Fibroblast of skin of scalp (primary cell): ENCODE measurements at regions not wholly inside any gene's neighbourhood (a gene's known extent, or its start where the extent isn't known, plus 50 kb on each side); places are given as distances from the start of the nearest gene placed in this dataset.

Source experiments
- DNase-seq: peaks from one replicate; pipeline ENCODE4 v3.0.0-alpha.2; 2013

DNA sequence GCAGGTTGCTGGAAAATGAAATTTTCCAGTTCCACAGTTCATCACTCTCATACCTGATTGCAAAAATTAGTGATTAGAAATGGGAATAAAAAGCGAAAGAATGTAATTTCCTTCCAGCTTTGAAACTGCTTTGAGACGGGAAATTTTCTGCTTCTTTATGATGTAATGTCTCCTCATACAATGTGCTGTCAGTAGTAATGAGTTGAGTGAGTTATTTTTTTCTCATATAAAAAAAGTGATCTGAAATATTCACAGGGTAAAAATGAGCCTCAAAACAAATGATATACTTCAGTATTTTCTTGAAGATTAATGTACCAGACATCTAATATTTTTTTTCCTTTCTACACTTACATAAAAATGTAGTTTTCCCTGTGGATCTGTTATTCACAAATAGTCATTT, 179.1 kb upstream of the FAT4 start:
- DNase-seq: no peak

DNA sequence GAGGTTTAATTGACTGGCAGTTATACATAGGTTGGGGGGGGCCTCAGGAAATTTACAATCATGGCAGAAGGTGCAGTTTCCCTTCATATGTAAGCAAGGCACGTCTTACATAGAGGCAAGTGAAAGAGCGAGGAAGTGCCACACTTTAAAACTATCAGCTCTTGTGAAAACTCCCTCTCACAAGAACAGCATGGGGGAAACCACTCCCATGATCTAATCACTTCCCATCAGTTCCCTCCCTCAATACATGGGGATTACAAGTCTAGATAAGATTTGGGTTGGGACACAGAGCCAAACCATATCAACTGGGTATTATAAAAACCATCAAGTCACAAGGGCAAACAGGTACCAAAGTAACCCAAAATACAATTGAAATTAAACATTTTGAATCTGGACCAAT, 182.0 kb upstream of the FAT4 start:
- DNase-seq: no peak

DNA sequence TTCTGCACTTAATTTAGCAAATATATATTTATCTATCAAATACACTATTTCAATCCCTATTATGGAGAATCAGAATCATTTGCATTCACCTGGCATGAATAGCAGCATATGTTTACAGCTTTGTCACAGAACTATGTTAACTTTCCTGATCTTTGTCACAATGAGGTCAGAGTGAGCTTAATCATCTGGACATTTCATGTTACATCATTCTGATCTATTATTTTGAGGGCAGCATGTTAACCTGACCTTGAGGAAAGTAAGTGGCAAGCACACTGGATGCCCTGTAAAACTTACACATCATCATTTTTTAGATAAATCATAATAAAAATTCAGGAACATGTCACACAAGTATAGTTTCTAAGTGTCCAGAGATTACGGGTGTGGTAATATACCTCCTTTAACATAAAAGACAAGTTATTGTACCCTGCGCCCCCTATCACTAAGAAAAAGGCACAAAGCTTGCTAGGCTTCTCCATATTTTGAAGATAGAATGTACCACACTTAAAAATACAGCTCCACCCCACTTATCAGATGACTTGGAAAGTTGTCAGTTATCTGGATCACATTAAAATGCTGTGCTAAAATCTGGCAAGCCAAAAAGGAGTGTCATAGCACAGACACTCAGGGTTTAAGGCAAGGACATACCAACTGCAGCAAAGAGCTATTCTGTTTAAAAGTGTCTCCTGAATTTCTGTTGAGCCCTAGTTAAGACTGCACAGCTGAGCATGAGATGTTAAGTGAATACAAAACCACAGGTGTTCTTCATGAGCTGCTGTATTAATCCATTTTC, 182.7 kb upstream of the FAT4 start:
- DNase-seq: peak; percentile 27

DNA sequence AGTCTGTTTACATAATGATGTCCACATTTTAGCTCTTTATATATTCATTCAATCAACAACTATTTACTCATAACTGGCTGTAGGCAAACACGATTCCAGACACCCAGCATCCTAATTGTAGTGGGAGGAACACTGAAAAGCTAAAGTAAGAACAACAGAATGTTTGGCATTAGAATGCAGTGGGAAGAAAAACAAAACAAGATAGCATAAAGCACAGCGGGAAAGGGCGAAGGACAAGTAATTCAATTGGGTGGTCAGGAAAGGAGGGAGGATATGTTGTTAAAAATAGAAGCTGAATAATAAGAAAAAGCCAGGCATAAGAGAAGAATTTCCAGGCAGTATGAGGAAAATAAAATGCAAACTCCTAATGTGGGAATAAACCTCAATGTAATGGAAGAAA, 189.5 kb upstream of the FAT4 start:
- DNase-seq: peak; percentile 60

DNA sequence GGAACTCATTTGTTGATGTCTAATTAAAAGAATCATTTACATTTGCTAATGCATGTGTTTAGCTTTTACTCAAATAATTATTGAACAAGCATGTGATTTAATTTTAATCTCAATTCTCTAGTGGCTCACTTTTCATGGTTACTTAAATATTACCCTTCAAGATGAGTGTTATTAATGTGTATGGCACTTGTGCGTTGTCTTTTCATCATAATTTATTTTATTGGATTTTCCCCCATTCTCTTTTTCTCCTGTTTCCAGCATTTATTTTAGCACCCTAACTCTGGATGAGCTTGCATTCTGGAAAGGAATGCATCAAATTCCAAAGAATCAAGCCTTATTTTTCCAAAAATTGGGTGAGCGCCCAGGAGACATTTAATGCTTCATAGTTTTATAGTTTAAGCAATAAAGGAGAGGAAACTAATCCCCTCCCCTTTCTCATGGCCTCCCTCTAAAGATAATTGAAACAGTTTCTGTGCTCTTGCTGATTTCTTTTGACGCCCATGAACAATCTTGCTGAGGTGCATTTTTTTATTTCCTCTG, 191.1 kb upstream of the FAT4 start:
- peak; percentile 85 for DNase-seq

DNA sequence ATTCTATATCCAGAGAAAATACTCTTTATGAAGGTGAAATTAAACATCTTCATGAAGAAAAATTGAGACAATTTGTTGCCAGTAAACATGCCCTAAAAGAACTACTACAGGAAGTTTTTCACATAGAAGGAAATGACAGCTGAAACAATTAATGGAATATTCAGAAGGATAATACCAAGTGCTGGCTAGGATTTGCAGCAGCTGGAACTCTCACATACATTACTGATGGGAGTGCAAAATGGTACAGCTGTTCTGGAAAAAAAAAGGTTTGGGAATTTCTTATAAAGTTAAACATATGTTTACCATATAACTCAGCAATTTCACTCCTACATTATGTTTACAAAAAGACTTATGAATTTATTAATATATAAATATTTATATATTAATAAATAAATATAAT, 193.2 kb upstream of the FAT4 start:
- DNase-seq: no peak

DNA sequence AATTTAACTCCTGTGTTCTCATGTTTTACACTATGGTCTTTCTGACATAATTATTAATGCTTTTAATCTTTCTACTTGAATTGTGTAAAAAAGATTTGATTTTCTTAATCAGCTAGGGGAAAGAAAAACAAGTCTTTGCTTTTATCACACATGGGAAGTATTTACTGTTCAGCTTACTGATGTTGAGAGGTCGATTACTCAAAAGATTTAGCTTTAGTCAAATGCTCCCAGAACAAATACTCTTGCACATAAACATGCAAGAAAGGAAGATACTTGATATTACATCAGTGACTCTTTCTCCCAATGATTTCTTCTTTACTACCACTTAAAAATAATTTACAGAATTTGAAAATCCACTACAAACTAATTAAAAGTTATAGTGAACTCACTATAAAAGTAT, 198.3 kb upstream of the FAT4 start:
- no peak for DNase-seq

DNA sequence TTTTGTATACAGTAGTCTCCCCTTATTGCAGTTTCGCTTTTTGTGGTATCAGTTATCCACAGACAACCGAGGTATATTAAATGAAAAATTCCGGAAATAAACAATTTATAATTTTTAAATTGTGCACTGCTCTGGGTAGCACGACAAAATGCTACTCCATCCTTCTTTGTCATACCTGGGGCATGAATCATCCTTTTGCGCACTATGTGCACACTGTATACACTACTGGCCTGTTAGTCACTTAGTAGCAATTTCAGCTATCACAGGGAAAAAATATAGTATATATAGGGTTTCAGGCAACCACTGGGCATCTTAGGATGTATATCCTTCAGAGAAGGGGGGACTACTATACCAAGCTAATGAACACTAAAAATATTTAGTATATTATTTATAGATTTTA, 198.8 kb upstream of the FAT4 start:
- peak; percentile 46 for DNase-seq

DNA sequence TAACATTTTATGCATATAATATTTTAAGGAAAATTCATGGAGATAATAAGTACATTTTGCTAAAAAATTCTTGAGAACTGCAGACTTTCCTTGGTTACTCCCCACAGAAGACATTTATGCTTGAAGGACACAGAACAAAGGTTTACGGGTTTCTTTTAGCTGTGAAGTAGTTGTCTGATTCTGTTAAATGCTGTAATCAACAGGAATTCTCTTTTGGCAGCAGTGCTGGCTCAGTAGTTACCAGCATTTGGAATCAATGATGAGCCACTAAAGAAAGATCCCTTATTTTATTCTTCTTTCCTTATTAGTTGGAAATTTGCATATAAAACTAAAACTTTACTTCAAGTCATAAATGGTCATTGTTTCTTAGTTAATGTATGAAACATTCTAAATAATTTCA, 199.3 kb upstream of the FAT4 start:
- peak; percentile 27 for DNase-seq

DNA sequence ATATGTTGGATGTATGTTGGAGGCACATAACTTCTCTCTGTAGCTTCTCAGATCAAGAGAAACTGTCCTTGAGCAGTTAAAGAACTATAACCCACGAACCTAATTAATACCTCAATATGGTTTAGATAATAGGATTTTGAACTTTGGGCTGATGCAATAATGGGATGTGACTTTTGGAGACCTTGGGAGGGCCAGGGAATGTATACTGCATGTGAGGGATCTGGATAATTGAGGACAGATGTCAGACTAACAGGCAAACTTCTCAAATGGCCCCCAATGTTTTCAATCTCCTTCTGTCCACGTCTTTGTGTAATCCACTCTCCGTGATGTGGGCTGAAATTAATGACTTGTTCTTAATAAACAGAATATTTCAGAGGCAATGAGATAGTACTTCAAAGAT, 202.2 kb upstream of the FAT4 start:
- peak; percentile 27 for DNase-seq

DNA sequence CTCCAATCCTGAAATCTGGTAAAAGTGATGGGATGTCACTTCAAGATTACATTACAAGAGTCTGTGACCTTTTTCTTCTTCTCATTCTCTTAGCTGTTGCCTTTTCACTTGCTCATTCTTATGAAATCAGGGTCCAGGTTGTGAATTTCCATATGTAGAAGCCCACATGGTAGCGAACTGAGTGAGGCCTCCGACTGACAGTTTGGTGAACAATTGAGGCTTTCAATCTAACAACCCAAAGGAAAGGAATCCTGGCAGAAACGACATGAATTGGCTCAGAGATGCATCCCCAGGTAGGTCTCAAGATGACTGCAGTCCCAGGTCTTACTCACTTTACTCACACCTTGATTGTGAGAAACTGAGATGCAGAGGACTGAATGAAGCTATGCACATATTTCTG, 203.4 kb upstream of the FAT4 start:
- no peak for DNase-seq

DNA sequence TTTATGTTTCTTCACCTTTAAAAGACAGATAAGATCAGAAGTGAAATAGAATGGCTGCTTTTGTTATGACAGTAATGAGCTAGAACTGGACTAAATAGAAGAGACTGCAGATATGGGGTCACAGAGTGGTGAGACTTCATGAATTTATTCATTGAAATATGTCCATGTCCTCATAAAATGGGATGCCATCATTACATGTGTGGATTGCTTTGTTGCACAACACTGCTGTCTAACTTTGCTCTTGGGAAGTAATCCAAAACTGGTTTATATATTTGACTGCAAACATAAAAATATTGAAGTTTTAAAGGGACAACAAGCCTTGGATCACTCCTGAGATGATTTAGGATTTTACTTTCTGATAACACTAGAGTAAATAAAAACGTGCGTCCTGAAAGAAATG, 209.2 kb upstream of the FAT4 start:
- DNase-seq: no peak

DNA sequence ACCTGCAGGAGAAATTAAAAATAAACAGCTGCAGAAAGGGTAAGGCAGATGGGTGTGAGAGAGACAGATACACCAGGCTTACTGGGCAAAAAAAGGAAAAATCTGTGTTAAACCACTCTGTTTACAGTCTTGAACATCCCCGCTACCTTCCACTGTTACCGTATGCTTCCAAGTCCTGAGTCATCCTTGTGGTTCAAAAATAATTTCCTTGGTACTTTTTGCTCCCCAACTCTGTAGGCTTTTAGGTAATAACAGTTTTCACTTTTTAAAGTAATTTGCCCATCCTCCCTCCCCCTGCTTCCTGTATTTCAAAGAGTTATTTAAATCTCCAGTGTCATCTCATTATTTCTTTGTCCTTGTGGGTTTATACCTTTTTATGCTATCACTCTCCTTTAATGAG, 210.1 kb upstream of the FAT4 start:
- DNase-seq: no peak

DNA sequence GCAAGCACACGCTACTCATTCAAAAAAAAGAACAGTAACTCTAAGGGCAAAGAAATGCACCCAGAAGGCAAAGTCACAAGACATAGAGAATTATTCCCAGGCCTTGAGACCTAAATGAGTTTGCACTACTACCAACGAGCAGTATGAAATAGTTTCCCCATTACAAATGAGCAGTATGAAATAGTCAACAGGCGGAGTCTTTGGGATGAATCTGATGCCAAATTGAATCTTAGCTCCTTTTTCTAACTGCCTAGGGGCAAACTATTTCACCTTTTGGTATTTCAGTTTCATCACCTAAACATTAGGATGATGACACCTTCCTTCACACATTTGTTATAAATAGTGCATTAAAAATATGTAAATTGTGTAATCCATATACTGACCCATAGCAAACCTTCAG, 213.0 kb upstream of the FAT4 start:
- DNase-seq: no peak

DNA sequence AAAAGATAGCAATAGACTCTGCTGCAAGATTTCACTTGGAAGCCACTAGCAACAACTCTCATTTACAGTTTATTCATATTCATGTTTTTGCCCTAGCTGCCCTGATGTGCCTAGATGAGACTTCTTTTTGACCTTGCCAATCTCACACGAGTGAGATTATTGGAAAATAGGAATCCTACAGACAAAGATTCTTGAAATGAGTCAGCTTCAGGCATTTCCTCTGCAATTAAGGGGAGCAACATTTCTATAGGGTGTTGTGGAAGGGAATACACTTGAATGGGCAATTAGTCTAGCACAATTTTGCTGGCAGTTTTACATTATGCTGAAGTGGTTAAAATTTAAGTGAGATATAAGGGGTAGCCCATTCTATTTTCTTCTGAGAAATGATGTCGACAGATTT, 217.0 kb upstream of the FAT4 start:
- DNase-seq: peak; percentile 20

DNA sequence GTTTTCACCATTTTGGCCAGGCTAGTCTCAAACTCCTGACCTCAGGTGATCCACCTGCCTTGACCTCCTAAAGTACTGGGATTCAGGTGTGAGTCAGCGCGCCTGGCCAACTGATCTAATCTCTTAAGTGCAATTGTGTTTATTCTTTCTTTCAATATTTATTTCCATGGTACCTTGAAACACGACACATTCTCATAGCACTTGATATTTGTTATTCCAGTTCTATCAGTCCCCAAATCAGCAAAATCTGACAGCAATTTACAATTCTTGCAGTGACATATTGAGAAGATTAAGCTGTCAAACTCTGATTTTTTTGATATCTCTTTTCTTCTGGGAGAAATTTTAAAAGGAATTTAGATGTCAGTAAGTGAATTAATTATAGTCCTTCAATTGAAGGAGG, 218.1 kb upstream of the FAT4 start:
- DNase-seq: no peak

DNA sequence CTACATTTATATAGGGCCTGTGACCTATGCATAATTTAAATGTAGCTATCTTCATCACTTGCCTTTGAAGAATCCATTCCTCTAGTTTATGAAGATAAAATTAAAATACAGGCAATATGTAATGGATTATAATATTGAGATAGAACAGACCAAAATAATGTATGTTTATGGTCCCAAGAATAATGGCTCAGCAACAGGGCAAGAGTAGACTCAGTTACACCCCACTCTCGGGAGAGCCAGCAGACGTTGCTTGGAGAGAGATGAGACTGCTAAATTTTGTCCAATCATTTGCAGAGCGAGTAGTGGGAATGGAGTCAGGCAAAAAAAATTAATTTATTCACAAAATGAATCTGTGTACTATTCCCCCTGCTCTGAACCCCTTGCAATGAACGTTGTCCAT, 223.2 kb upstream of the FAT4 start:
- no peak for DNase-seq

DNA sequence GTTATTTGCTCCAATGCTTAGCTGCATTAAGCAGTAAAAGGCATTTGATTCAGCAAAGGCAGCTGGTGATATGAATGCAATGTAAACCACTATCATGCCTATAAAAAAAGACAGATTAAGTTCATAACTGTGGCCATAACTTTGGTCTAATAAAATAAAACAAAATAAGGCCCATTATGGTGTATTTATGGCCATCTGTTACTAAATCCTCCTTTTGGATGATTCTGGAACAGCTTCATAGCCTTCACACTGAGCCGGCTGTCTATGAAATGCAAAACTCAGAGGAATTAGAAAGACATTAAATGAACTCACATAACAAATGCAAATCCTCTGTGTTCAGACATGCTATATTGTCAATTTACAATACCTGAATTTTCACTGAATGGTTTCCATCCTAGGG, 223.7 kb upstream of the FAT4 start:
- no peak for DNase-seq

DNA sequence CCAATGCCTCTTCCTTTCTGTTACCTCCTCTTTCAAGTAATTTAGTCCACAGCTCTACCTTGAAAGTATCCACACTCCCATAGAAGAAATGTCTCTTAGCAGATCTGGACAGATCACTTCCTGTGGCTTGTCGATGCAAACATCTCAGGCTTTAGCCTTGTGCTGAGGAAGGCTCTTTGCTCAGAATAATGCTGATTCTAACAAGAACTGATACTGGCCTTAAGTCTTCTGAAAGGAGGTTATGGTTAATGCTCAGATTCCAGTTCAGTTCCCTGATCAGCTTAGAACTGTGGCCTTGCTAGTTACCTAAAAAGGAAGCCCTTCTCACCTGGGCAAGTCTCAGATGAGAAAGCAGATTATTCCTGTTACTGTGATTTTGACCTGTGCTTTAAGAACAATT, 230.1 kb upstream of the FAT4 start:
- no peak for DNase-seq

DNA sequence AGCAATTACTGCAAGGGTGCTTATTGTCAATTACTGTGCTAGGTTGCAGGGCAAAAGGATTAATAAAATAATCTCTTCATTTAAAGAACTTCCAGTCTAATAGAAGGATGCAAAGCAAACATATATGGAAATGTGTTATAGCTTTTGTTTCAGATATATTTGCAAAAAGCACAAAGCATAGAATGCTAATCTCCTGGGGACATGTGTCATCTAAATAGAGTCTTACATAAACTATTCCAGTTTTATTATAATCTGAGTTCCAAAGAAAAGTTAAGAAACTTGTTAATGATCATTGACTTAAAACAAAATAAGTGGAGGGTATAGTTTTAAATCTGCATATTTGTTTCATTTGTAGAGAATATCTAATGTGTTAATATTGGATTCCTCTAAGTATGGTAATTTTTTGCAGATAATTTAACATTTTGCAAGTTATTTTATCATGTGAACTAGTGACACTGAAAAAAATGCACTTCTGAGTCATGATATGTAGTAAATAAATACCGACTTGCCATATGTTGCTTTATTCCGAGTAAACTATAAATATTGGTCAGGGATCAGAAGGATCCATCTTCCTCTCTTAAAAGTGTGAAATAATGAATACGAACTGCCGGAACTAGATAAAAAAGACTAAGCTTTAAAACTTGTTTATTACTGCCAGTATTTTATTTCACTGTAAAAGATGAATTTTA, 231.9 kb upstream of the FAT4 start:
- no peak for DNase-seq

DNA sequence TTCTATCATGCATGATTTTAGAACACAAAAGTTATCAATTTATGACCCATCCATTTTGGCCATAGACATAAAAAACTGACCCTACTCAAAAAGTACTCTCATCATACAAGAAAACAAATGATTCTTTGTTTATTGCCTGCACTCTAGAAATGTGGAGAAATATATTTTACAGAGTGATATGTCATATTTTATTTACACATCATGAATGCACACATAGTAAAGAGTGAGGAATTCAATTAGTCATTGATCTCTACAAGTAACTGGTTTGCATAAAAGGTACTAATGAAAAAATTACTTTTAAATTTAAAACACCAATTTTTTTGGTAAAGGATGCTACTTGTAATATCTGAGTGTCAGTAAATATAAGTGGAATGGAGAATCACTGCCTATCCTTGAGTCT, 242.5 kb upstream of the FAT4 start:
- no peak for DNase-seq

DNA sequence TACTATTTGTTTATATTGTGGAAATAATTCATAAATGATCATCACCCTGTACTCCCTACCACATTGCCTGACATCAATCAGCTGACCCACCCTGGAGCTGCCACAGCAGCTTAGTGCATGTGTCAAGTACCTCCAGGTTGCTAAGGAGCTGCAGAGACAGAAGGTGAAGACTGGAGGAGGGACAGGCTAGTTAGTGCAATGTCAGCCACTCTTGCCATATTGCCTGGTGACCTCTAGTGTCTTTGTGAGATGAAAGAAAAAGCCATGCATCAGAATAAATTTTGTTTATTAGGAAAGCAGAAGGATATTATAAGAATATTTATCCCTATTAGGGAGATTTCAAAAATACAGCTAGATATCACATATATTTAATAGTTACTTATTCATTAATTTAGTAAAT, 243.9 kb upstream of the FAT4 start:
- no peak for DNase-seq

DNA sequence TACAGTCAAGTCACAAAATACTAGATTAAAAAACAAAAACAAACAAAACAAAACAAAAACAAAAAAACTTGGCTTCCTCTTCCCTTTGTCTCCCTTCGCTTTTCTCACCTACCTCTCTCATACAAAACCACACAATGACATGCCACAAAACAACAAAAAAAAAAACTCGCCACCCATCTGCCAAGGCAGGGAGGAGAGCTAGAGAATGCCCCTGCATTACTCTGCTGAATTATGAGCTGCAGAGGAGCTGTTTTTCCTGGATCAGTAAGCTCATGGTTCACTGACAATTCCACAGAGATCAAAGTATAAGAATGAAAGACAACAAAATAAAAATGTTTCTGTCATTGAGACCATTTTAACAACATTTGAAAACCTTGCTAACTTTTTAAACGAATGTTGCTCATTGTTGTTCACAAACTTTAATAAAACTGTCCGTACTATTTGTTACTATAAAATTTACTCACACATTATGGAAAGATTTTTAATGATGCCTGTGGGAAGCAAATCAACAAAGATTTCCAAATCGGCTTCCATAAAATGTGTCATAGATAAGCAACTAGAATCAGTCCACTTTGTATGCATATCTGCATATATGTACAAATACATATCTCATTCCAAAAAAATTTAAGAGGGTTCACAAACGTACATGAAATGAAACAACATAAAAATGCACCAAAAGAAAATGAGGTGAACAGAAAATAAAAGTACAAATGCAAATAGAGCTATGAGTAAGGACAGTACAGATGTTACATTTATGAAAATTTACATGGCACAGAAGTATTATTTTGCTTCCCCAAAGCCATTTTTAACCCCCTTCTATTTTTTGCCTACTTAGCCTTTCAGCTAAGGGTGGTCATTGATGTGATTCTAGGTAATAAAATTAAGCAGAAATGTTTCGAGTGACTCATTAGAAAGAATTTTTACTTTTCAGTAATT, 252.4 kb upstream of the FAT4 start:
- DNase-seq: no peak
